AG04449 (cell line): ENCODE measurements at regions not wholly inside any gene's neighbourhood (a gene's known extent, or its start where the extent isn't known, plus 50 kb on each side); places are given as distances from the start of the nearest gene placed in this dataset.
A peak's percentile ranks its signal among the peaks of the same experiment; 100 is the strongest.

Source experiments
- CTCF ChIA-PET: fragments of 350-600 bp; formaldehyde crosslinking; extraction: SDS; loops from one replicate; lab custom pipeline; 2021; ENCODE audit warnings: antibody characterized with exemption; lab: Yijun Ruan, JAX
- POLR2A ChIA-PET: fragments of 400-600, 350-600 bp; formaldehyde crosslinking; extraction: SDS; loops from one replicate; lab custom pipeline; 2020; ENCODE audit warnings: antibody characterized with exemption, inconsistent platforms; lab: Yijun Ruan, JAX
- DNase-seq: peaks from one replicate; pipeline ENCODE4 v3.0.0-alpha.2; 2010; ENCODE audit warnings: low read depth, low spot score
- H3K4me3 ChIP-seq: 2 replicates; pipeline ENCODE4 v1.5.1; 2011; ENCODE audit warnings: low read depth, mild to moderate bottlenecking, control low read depth, low read length
- TF ChIP-seq, protein P1 (sequence below): IDR thresholded peaks from one replicate; pipeline ENCODE4 v1.5.1; 2011; ENCODE audit warnings: mild to moderate bottlenecking, moderate library complexity, low read length, control low read depth, inconsistent platforms; ENCODE audit not compliant: insufficient read depth; ENCODE audit errors: missing control alignments

DNA sequence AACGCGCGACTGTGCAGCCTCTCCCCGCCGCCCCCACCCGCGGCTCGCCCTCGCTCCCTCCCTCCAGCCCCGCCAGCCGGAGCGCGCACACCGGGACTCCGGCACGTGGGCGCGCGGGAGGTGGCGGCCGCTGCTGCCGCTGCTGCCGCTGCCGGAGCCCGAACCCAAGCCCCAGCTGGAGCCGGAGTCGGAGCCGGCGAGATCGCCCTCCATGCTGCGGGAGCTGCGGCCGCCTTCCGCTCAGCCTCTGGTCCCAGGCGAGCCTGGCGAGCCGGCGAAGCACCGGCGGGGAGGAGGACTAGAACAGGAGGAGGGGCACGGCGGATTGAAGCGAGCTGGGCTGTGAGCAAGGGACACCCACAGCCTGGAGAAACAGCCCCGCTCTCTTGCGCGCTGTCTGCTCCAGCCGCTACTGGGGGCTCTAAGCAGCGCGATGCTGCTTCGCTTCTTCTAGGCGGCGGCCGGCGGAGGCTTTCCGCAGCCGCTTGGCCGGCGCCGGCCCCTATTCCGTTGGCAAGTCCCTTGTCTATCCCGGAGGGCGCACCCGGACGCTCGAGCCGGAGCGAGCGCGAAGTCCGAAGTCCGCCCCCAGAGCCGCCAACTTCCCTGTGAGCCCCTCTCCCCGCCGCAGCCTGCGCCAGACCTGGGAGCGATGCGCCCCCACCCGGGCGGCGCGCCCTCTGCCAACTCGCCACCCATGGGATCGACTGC lies 598.7 kb upstream of the SGCD start:
- TF ChIP-seq, protein P1, sequence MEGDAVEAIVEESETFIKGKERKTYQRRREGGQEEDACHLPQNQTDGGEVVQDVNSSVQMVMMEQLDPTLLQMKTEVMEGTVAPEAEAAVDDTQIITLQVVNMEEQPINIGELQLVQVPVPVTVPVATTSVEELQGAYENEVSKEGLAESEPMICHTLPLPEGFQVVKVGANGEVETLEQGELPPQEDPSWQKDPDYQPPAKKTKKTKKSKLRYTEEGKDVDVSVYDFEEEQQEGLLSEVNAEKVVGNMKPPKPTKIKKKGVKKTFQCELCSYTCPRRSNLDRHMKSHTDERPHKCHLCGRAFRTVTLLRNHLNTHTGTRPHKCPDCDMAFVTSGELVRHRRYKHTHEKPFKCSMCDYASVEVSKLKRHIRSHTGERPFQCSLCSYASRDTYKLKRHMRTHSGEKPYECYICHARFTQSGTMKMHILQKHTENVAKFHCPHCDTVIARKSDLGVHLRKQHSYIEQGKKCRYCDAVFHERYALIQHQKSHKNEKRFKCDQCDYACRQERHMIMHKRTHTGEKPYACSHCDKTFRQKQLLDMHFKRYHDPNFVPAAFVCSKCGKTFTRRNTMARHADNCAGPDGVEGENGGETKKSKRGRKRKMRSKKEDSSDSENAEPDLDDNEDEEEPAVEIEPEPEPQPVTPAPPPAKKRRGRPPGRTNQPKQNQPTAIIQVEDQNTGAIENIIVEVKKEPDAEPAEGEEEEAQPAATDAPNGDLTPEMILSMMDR: peak; percentile 0
- POLR2A ChIA-PET: interaction anchor here (1.0 kb wide), 1 partner anchor 683 kb away, joined by 4 read pairs; no protein-coding TSS in a partner anchor
- DNase-seq: no peak
- peak overlapping the region; percentile 59 for H3K4me3 ChIP-seq
- CTCF ChIA-PET: interaction anchor here (1.3 to 1.5 kb wide), 3 partner anchors 25 to 1096 kb away, joined by 3 to 5 read pairs (median 3); no protein-coding TSS in a partner anchor

DNA sequence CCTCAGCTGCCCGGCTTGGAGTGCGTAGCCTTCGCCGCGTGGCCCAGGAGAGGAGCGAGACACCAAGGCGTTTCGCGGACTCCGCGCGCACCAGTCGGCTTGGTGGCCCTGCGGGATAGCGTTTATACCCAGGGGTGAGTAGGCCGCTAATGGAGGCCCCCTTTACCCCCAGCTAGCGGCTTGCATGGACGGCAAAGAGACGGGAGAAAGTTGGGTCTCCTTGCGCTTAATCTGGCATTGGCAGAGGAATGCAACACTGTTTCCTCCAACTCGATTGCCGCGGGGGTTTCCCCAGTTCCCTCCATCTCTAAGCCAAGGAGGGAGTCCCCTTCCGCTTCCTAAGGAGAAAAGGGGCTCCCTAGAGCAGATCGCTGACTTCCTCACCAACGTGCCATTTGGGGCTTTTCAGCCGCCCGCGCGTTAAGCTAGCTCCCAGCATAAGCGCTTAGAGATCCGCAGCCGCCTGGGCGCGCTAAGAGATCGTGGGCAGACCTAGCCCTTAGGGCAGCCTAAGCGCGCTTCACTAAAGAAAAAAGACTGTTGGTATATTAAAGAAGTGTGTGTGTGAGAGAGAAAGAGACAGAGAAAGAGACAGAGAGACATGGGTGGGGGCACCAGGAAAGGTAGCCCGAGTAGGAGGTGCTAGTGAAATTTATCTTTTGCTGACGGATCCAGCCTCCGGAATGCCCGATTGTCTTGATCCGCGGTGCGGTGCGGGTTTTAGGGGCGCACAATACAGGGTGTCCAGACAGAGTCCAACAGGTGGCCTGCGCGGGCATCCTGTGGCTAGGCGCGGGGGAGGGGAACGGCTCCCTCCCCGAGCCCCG lies 597.9 kb upstream of the SGCD start:
- TF ChIP-seq, protein P1: no peak
- ChIA-PET CTCF (interaction anchor here (0.9 to 1.5 kb wide), 3 partner anchors 33 to 1096 kb away, joined by 3 to 5 read pairs (median 4); no protein-coding TSS in a partner anchor), POLR2A (no interaction called here)
- DNase-seq: peak; percentile 3
- H3K4me3 ChIP-seq: peak overlapping the region; percentile 59

DNA sequence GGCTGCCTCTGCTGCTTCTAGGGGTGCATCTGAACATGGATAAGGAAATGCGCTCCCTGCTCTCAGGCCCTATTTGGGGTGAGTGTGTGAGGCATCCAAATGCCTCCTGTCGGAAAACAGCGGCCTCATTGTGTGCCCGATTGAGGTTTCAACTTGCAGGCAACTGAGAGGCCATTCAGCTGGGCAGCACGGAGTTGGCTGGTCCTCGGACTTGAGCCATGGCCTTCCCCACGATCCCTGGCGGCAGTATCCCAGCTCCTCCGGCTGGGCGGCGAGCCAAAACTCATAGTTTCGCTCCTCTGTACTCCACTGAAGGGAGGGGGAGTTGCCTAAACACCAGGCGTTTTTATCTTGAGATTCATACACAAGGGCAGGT lies 597.3 kb upstream of the SGCD start:
- peak overlapping the region; percentile 59 for H3K4me3 ChIP-seq
- TF ChIP-seq, protein P1: no peak
- CTCF ChIA-PET: interaction anchor here (0.9 to 1.0 kb wide), 2 partner anchors 33 to 214 kb away, joined by 4 read pairs; no protein-coding TSS in a partner anchor
- POLR2A ChIA-PET: interaction anchor here (0.6 kb wide), 1 partner anchor 10 kb away, joined by 3 read pairs; no protein-coding TSS in a partner anchor
- no peak for DNase-seq

DNA sequence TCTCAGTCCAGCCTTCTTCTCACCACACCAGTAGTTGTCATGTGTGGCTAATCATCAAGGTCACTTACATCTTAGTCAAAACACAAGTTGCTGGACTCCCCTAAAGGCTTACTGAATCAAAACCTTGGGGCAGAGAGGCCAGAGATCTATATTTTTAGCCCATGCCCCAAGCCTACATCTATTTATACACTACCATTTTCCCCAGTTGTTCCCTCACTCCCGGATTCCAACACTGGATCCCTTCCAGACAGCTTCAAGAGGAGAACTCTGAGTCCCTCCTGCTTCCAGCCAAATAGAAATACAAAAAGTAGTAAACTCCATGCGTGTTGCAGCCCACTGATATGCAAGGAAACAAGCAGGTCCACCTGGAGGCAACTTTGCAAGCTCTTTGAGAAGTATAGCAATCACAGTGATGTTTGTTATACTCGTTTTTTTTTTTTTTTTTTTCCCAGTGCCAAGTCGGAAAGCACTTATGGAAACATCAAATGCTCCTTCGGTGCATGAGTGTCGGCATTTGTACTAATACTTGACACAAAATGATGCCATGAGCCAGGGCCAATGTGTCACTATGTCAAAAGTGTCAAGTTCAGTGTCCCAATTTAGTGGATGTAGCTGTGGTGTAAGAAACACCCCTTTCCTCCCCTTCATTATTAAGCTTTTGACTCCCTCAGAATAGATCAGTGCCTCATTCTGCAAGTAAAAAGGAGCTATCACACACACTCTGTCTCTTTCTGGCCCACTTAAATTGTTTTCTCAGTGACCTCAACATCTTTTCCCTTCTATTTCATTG lies 594.2 kb upstream of the SGCD start:
- CTCF ChIA-PET: no interaction called here
- POLR2A ChIA-PET: no interaction called here
- DNase-seq: no peak

DNA sequence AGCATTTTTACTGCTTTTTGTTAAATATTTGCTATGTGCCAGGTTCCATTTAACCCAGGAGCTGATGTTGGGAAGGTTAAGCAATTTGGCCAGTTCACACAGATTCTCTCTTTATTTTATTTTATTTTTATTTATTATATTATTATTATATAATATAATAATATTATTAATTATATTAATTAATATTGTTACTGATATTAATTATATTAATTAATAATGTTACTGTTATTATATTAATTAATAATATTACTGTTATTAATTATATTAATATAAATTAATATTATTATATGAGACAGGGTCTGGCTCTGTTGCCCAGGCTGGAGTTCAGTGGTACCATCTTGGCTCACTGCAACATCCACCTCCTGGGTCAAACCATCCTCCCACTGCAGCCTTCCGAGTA lies 593.0 kb upstream of the SGCD start:
- ChIA-PET POLR2A (no interaction called here), CTCF (no interaction called here)
- no peak overlapping the region for H3K4me3 ChIP-seq
- TF ChIP-seq, protein P1: no peak
- DNase-seq: no peak

More for the DNA sequence above, 594.2 kb upstream of the SGCD start:
- TF ChIP-seq, protein P1: no peak
- no peak overlapping the region for H3K4me3 ChIP-seq
